Ishikawa (cell line): ENCODE measurements at regions not wholly inside any gene's neighbourhood (a gene's known extent, or its start where the extent isn't known, plus 50 kb on each side); places are given as distances from the start of the nearest gene placed in this dataset.

Source experiments
- CEBPB ChIP-seq: IDR thresholded peaks from 2 replicates; pipeline ENCODE4 v1.6.1; 2012
- CREB1 ChIP-seq: IDR thresholded peaks from 2 replicates; pipeline ENCODE4 v1.6.1; 2012; ENCODE audit warnings: low read depth
- EGR1 ChIP-seq: IDR thresholded peaks from 2 replicates; pipeline ENCODE4 v1.6.1; 2012
- EP300 ChIP-seq: IDR thresholded peaks from 2 replicates; pipeline ENCODE4 v1.6.1; 2012; ENCODE audit warnings: borderline replicate concordance
- FOXM1 ChIP-seq: IDR thresholded peaks from 2 replicates; pipeline ENCODE4 v1.6.1; 2012; ENCODE audit warnings: low read depth, borderline replicate concordance
- MAX ChIP-seq: IDR thresholded peaks from 2 replicates; pipeline ENCODE4 v1.6.1; 2012
- NFIC ChIP-seq: IDR thresholded peaks from 2 replicates; pipeline ENCODE4 v1.6.1; 2012
- RAD21 ChIP-seq: IDR thresholded peaks from 2 replicates; pipeline ENCODE4 v1.6.1; 2012; ENCODE audit warnings: low read depth
- REST ChIP-seq: IDR thresholded peaks from 2 replicates; pipeline ENCODE4 v1.6.1; 2012; ENCODE audit warnings: low read depth, mild to moderate bottlenecking
- TAF1 ChIP-seq: IDR thresholded peaks from 2 replicates; pipeline ENCODE4 v1.6.1; 2012; ENCODE audit warnings: low read depth, mild to moderate bottlenecking
- TCF12 ChIP-seq: IDR thresholded peaks from 2 replicates; pipeline ENCODE4 v1.6.1; 2012; ENCODE audit warnings: low read depth
- TEAD4 ChIP-seq: IDR thresholded peaks from 2 replicates; pipeline ENCODE4 v1.6.1; 2012
- USF1 ChIP-seq: IDR thresholded peaks from 2 replicates; pipeline ENCODE4 v1.6.1; 2012
- YY1 ChIP-seq: IDR thresholded peaks from 2 replicates; pipeline ENCODE4 v1.6.1; 2012; ENCODE audit warnings: low read depth
- ZBTB7A ChIP-seq: IDR thresholded peaks from 2 replicates; pipeline ENCODE4 v1.6.1; 2012; ENCODE audit warnings: low read depth

- TF ChIP-seq TAF1: no peak
- TF ChIP-seq FOXM1: no peak
- TF ChIP-seq NFIC: no peak
- TF ChIP-seq EGR1: no peak
- no peak for TF ChIP-seq ZBTB7A
- no peak for TF ChIP-seq CREB1
These were observed 94.4 kb upstream of the NAA20 start for GRCh38 chr20:19922716-19923115.

GRCh38 chr20:19923762-19924161 is 93.4 kb upstream of the NAA20 start:
- TF ChIP-seq NFIC (no peak), REST (no peak), TCF12 (no peak), FOXM1 (no peak), RAD21 (no peak), CREB1 (no peak), MAX (no peak), EGR1 (no peak), USF1 (no peak), CEBPB (no peak), YY1 (no peak), TAF1 (no peak), ZBTB7A (no peak), EP300 (no peak), TEAD4 (no peak)

- TF ChIP-seq EGR1 (no peak), USF1 (no peak)
These were observed 92.9 kb upstream of the NAA20 start for GRCh38 chr20:19924255-19924654.

- no peak for TF ChIP-seq REST
- no peak for TF ChIP-seq TCF12
- no peak for TF ChIP-seq TAF1
- no peak for TF ChIP-seq YY1
- TF ChIP-seq ZBTB7A: no peak
These were observed 90.6 kb upstream of the NAA20 start for GRCh38 chr20:19926591-19926990.

- TF ChIP-seq REST (no peak), ZBTB7A (no peak), EGR1 (no peak), TEAD4 (no peak)
These were observed 88.7 kb upstream of the NAA20 start for GRCh38 chr20:19928328-19929011.

GRCh38 chr20:19929012-19929360 is 88.2 kb upstream of the NAA20 start:
- no peak for TF ChIP-seq NFIC
- TF ChIP-seq MAX: no peak
- no peak for TF ChIP-seq TCF12
- no peak for TF ChIP-seq FOXM1
- no peak for TF ChIP-seq ZBTB7A
- TF ChIP-seq TAF1: no peak
- TF ChIP-seq REST: no peak
- no peak for TF ChIP-seq TEAD4
- TF ChIP-seq RAD21: no peak
- TF ChIP-seq CEBPB: no peak
- TF ChIP-seq EP300: no peak
- no peak for TF ChIP-seq CREB1
- TF ChIP-seq YY1: no peak
- TF ChIP-seq USF1: no peak
- TF ChIP-seq EGR1: no peak
